ENCODE measurements at regions not wholly inside any gene's neighbourhood (a gene's known extent, or its start where the extent isn't known, plus 50 kb on each side); places are given as distances from the start of the nearest gene placed in this dataset.

DNA sequence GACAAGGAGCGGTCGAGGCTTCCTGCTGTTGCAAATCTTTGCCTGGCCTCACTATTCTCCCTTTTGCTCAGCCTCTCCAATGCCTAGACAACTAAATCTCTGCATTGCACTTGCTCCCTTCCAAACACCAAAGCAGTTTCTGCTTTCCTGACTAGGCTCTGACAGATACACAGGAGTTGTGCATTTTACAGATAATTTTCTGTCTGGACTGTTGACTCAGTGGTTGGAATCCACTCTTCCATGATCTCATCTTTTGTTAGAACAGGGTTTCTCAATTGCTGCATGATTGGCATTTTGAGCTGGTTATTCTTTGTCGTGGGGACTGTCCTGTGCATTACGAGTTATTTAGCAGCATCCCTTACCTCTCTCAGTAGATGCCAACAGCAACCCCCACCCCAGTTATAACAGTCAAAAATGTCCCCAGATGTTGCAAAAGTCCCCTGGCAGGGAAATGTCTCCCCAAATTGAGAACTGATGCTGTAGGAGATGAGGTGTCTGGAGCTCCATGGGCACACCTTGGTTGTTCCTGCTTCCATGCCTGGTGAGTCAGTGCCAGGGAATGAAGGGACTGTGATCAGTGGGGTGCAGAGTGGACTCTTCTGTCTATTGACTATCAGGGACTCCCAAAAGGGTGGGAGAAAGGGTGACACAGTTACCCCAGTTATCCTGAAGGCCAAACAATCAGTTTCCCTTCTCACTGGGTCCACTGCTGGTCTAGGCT is 557.4 kb upstream of the PSMD7 start:
- dilution Hi-C loops (cut with MboI; ENCODE audit: extremely low pct_ligation_motif_present, low sequenced_read_pairs): no loop called here

DNA sequence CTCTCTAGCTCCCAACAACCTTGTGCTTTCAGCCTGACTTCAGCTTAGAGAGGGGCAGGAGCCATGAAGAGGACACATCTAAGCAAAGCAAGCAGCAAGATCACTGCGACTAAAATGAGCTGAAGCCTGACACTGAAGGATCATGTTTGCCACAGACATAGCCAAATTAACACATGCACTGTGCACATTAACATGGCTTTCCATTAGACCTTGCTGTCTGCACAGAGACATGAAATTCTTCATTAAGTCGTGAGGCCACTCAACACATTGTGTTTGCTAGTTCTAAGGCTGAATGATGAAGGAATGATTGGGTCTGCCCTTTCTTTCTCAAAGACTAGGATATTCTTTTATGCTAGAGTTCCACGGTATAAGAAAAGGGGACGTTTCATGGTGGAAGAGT is 558.3 kb upstream of the PSMD7 start:
- no peaks in the 10 kb centered on the region for H3K27me3 ChIP-seq (ENCODE audit: control insufficient read depth, extremely low read depth, insufficient read depth, low read length)
- DNase-seq (ENCODE audit: low read depth, low spot score): no peak
- H3K4me3 ChIP-seq (ENCODE audit: control insufficient read depth in 2 of 3, extremely low read depth in 1 of 3, insufficient read depth in 2 of 3, low read depth in 1 of 3, low read length in 3 of 3): no peak overlapping the region
- no peaks in the 10 kb centered on the region for H3K79me2 ChIP-seq (ENCODE audit: control insufficient read depth, insufficient read depth, low read length)
- no peak overlapping the region for H3K4me2 ChIP-seq (ENCODE audit: control insufficient read depth, extremely low read depth, insufficient read depth, low read depth, low read length)
- H4K20me1 ChIP-seq (ENCODE audit: control insufficient read depth, extremely low read depth, insufficient read depth, low read length): no peaks in the 10 kb centered on the region
- H3K9ac ChIP-seq (ENCODE audit: control insufficient read depth, extremely low read depth, insufficient read depth, low read length): no peak overlapping the region
- no peaks in the 10 kb centered on the region for H3K9me1 ChIP-seq (ENCODE audit: control insufficient read depth, extremely low read depth, insufficient read depth, low read length)
- dilution Hi-C loops (cut with MboI; ENCODE audit: extremely low pct_ligation_motif_present, low sequenced_read_pairs): no loop called here
- peaks cover 24% of the 10 kb centered on the region for H3K4me1 ChIP-seq (ENCODE audit: control insufficient read depth, extremely low read depth, insufficient read depth, low read length)
- H3K36me3 ChIP-seq (ENCODE audit: control insufficient read depth in 2 of 2, extremely low read depth in 1 of 2, insufficient read depth in 2 of 2, low read length in 2 of 2): no peaks in the 10 kb centered on the region
- TF ChIP-seq, protein P1, sequence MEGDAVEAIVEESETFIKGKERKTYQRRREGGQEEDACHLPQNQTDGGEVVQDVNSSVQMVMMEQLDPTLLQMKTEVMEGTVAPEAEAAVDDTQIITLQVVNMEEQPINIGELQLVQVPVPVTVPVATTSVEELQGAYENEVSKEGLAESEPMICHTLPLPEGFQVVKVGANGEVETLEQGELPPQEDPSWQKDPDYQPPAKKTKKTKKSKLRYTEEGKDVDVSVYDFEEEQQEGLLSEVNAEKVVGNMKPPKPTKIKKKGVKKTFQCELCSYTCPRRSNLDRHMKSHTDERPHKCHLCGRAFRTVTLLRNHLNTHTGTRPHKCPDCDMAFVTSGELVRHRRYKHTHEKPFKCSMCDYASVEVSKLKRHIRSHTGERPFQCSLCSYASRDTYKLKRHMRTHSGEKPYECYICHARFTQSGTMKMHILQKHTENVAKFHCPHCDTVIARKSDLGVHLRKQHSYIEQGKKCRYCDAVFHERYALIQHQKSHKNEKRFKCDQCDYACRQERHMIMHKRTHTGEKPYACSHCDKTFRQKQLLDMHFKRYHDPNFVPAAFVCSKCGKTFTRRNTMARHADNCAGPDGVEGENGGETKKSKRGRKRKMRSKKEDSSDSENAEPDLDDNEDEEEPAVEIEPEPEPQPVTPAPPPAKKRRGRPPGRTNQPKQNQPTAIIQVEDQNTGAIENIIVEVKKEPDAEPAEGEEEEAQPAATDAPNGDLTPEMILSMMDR (optimal IDR thresholded peaks at IDR 0.05 in 1 of 3, IDR thresholded peaks at IDR 0.05 in 1 of 3, conservative IDR thresholded peaks at IDR 0.05 in 1 of 3; ENCODE audit: extremely low read depth in 1 of 3, insufficient read depth in 2 of 3, low read length in 3 of 3): no peak
- no peak for TF ChIP-seq EZH2 (IDR thresholded peaks at IDR 0.05; ENCODE audit: low read length)
- H3K9me3 ChIP-seq (ENCODE audit: control insufficient read depth, low read depth, low read length): no peaks in the 10 kb centered on the region
- no peak overlapping the region for H3K27ac ChIP-seq (ENCODE audit: control insufficient read depth, insufficient read depth, low read length)
- peak; percentile 17 for FAIRE-seq
- H2AFZ ChIP-seq (ENCODE audit: control insufficient read depth, low read length): no peak overlapping the region

More for the DNA sequence above, 557.4 kb upstream of the PSMD7 start:
- no peak for TF ChIP-seq EZH2 (IDR thresholded peaks at IDR 0.05; ENCODE audit: low read length)
- TF ChIP-seq, protein P1 (optimal IDR thresholded peaks at IDR 0.05 in 1 of 3, IDR thresholded peaks at IDR 0.05 in 1 of 3, conservative IDR thresholded peaks at IDR 0.05 in 1 of 3; ENCODE audit: extremely low read depth in 1 of 3, insufficient read depth in 2 of 3, low read length in 3 of 3): no peak
- DNase-seq (ENCODE audit: low read depth, low spot score) (no peak), FAIRE-seq (no peak)
- Histone ChIP-seq H3K79me2 (ENCODE audit: control insufficient read depth, insufficient read depth, low read length) (no peaks in the 10 kb centered on the region), H4K20me1 (ENCODE audit: control insufficient read depth, extremely low read depth, insufficient read depth, low read length) (no peaks in the 10 kb centered on the region), H3K27ac (ENCODE audit: control insufficient read depth, insufficient read depth, low read length) (no peak overlapping the region), H2AFZ (ENCODE audit: control insufficient read depth, low read length) (no peak overlapping the region), H3K9me3 (ENCODE audit: control insufficient read depth, low read depth, low read length) (no peaks in the 10 kb centered on the region), H3K36me3 (ENCODE audit: control insufficient read depth in 2 of 2, extremely low read depth in 1 of 2, insufficient read depth in 2 of 2, low read length in 2 of 2) (no peaks in the 10 kb centered on the region), H3K27me3 (ENCODE audit: control insufficient read depth, extremely low read depth, insufficient read depth, low read length) (no peaks in the 10 kb centered on the region), H3K4me2 (ENCODE audit: control insufficient read depth, extremely low read depth, insufficient read depth, low read depth, low read length) (no peak overlapping the region), H3K9ac (ENCODE audit: control insufficient read depth, extremely low read depth, insufficient read depth, low read length) (no peak overlapping the region), H3K4me1 (ENCODE audit: control insufficient read depth, extremely low read depth, insufficient read depth, low read length) (peaks cover 21% of the 10 kb centered on the region), H3K4me3 (ENCODE audit: control insufficient read depth in 2 of 3, extremely low read depth in 1 of 3, insufficient read depth in 2 of 3, low read depth in 1 of 3, low read length in 3 of 3) (no peak overlapping the region), H3K9me1 (ENCODE audit: control insufficient read depth, extremely low read depth, insufficient read depth, low read length) (no peaks in the 10 kb centered on the region)

Measured in keratinocyte (primary cell).